ENCODE measurements at regions not wholly inside any gene's neighbourhood (a gene's known extent, or its start where the extent isn't known, plus 50 kb on each side); places are given as distances from the start of the nearest gene placed in this dataset.

GRCh38 chr2:67927501-67927900 lies 135.3 kb downstream of the C1D start:
- TF ChIP-seq CTCF (IDR thresholded peaks at IDR 0.05): no peak
- TF ChIP-seq POLR2A (IDR thresholded peaks at IDR 0.05): no peak

Measured in transverse colon (tissue), 3 donors.